Endothelial cell of umbilical vein (primary cell): ENCODE measurements at regions not wholly inside any gene's neighbourhood (a gene's known extent, or its start where the extent isn't known, plus 50 kb on each side); places are given as distances from the start of the nearest gene placed in this dataset.
A peak's percentile ranks its signal among the peaks of the same experiment; 100 is the strongest.

Experiments
- BruUV-seq: library from RNA; stranded (reverse); fragments of 400-500 nt; replicated peaks from 2 replicates; lab custom pipeline; 2021; lab: Mats Ljungman, UMichigan
- CTCF ChIA-PET: fragments of 300-600, 350-600 bp; sonication (Branson Sonifier 250); formaldehyde crosslinking; loops from one replicate; lab custom pipeline; 2021; ENCODE audit warnings: antibody characterized with exemption, inconsistent platforms; lab: Charles Lee
- POLR2A ChIA-PET: fragments of 300-600, 350-600 bp; sonication (Branson Sonifier 250); formaldehyde crosslinking; loops from one replicate; lab custom pipeline; 2021; ENCODE audit warnings: antibody characterized with exemption, inconsistent platforms; lab: Charles Lee
- DNase-seq: peaks from one replicate; pipeline ENCODE4 v3.0.0-alpha.2; 2011; ENCODE audit warnings: low read depth, low spot score
- FAIRE-seq: peaks from 2 replicates; lab custom pipeline; 2011; peaks lifted over from hg19 to GRCh38; lab: Jason Lieb, UNC
- H2AFZ ChIP-seq: 2 replicates; pipeline ENCODE4 v1.6.0; 2012; ENCODE audit warnings: low read depth, low read length, control low read depth, inconsistent platforms
- H3K27ac ChIP-seq: 2 replicates; pipeline ENCODE4 v1.5.1; 2011; ENCODE audit warnings: low read depth, mild to moderate bottlenecking, control low read depth, low read length, moderate library complexity; ENCODE audit not compliant: insufficient read depth
- H3K27me3 ChIP-seq, 2 experiments: 2 replicates each; pipeline versions ENCODE4 v1.6.0 to v1.6.1; 2011; ENCODE audit warnings: low read length in 2 of 2, mixed read lengths in 1 of 2; ENCODE audit not compliant: control insufficient read depth in 2 of 2, insufficient read depth in 2 of 2
- H3K36me3 ChIP-seq, 2 experiments: 2 replicates in 1 of 2; 3 replicates in 1 of 2; pipeline ENCODE4 v1.5.1; 2011; ENCODE audit warnings: low read length in 2 of 2, mild to moderate bottlenecking in 1 of 2, moderate library complexity in 1 of 2; ENCODE audit not compliant: control insufficient read depth in 2 of 2, insufficient read depth in 2 of 2; ENCODE audit errors: extremely low read depth in 1 of 2
- H3K4me1 ChIP-seq: 3 replicates; pipeline ENCODE4 v1.5.1; 2011; ENCODE audit warnings: mild to moderate bottlenecking, low read length; ENCODE audit not compliant: control insufficient read depth, insufficient read depth; ENCODE audit errors: extremely low read depth
- H3K4me2 ChIP-seq: 2 replicates; pipeline ENCODE4 v1.6.1; 2011; ENCODE audit warnings: low read length, control low read depth, mixed read lengths; ENCODE audit not compliant: insufficient read depth
- H3K4me3 ChIP-seq, 3 experiments: fragments of 200-600 bp in 1 of 3; sonication (generic), shearing (Covaris generic) in 1 of 3; replicated peaks in 1 of 3; 2 replicates each; pipeline ENCODE4 v1.5.1; 2011 to 2016; ENCODE audit warnings: control low read depth in 3 of 3, low read length in 3 of 3, mild to moderate bottlenecking in 2 of 3, inconsistent platforms in 1 of 3, low read depth in 1 of 3, moderate library complexity in 1 of 3; ENCODE audit not compliant: insufficient read depth in 1 of 3
- H3K79me2 ChIP-seq: 2 replicates; pipeline ENCODE4 v1.6.0; 2012; ENCODE audit warnings: low read length, inconsistent platforms; ENCODE audit not compliant: control insufficient read depth, insufficient read depth
- H3K9ac ChIP-seq: replicated peaks from 2 replicates; pipeline ENCODE3; 2011; ENCODE audit warnings: low read length, control low read depth; ENCODE audit not compliant: insufficient read depth; ENCODE audit errors: extremely low read depth
- H3K9me1 ChIP-seq: replicated peaks from 3 replicates; pipeline ENCODE4 v1.6.0; 2011; ENCODE audit warnings: mild to moderate bottlenecking, low read length; ENCODE audit not compliant: control insufficient read depth, insufficient read depth; ENCODE audit errors: extremely low read depth
- H3K9me3 ChIP-seq: replicated peaks from 2 replicates; pipeline ENCODE4 v1.5.1; 2012; ENCODE audit warnings: low read length, inconsistent platforms; ENCODE audit not compliant: control insufficient read depth, insufficient read depth
- H4K20me1 ChIP-seq: replicated peaks from 2 replicates; pipeline ENCODE3; 2011; ENCODE audit warnings: mild to moderate bottlenecking, low read length; ENCODE audit not compliant: control insufficient read depth, insufficient read depth; ENCODE audit errors: extremely low read depth
- EZH2 ChIP-seq: IDR thresholded peaks from 2 replicates; pipeline ENCODE4 v1.6.1; 2012; ENCODE audit warnings: borderline replicate concordance, low read depth, mild to moderate bottlenecking, moderate library complexity, low read length, inconsistent platforms; ENCODE audit not compliant: severe bottlenecking
- FOS ChIP-seq: IDR thresholded peaks from 2 replicates; pipeline ENCODE4 v1.6.1; 2011; ENCODE audit warnings: mild to moderate bottlenecking, low read length, moderate library complexity, borderline replicate concordance; ENCODE audit not compliant: insufficient read depth
- GATA2 ChIP-seq: IDR thresholded peaks from 2 replicates; pipeline ENCODE4 v1.7.0; 2011; ENCODE audit warnings: low read depth, mild to moderate bottlenecking, moderate library complexity, mixed read lengths, low read length; ENCODE audit not compliant: insufficient read length, insufficient read depth
- JUN ChIP-seq: IDR thresholded peaks from 2 replicates; pipeline ENCODE4 v1.6.1; 2011; ENCODE audit warnings: borderline replicate concordance, low read depth; ENCODE audit not compliant: insufficient read length, insufficient read depth
- MYC ChIP-seq: IDR thresholded peaks from one replicate; pipeline ENCODE4 v1.6.1; 2011; ENCODE audit warnings: mild to moderate bottlenecking, low read depth, low read length
- POLR2A ChIP-seq: IDR thresholded peaks from 2 replicates; pipeline ENCODE4 v1.6.1; 2012; ENCODE audit warnings: low read depth, mild to moderate bottlenecking, control low read depth, low read length
- POLR2AphosphoS5 ChIP-seq: IDR thresholded peaks from 2 replicates; pipeline ENCODE4 v1.6.1; 2012; ENCODE audit warnings: low read depth, mild to moderate bottlenecking, control low read depth, low read length, moderate library complexity; ENCODE audit not compliant: insufficient read depth
- dilution Hi-C: fragments of 300-500 bp; cut with MboI; formaldehyde crosslinking; loops from one replicate; pipeline ENCODE4 v1.15.0; 2019; ENCODE audit warnings: low sequenced_read_pairs; ENCODE audit not compliant: extremely low pct_ligation_motif_present
- intact Hi-C: fragments of 100-400 bp; cut with micrococcal nuclease; formaldehyde crosslinking; loops from one replicate; pipeline ENCODE4 v1.10.0; 2022
- TF ChIP-seq, protein P1 (sequence below): IDR thresholded peaks from 2 replicates; pipeline ENCODE4 v1.6.1; 2011; ENCODE audit not compliant: insufficient read depth, insufficient read length
- TF ChIP-seq, protein P2 (sequence below), 2 donors: IDR thresholded peaks; 1 replicate in 1 of 2; 2 replicates in 1 of 2; pipeline ENCODE4 v1.5.1; 2011; ENCODE audit warnings: low read length in 2 of 2, mild to moderate bottlenecking in 2 of 2, moderate library complexity in 2 of 2, control low read depth in 1 of 2, inconsistent platforms in 1 of 2, low read depth in 1 of 2; ENCODE audit not compliant: insufficient read depth in 1 of 2; ENCODE audit errors: extremely low read depth in 1 of 2

DNA sequence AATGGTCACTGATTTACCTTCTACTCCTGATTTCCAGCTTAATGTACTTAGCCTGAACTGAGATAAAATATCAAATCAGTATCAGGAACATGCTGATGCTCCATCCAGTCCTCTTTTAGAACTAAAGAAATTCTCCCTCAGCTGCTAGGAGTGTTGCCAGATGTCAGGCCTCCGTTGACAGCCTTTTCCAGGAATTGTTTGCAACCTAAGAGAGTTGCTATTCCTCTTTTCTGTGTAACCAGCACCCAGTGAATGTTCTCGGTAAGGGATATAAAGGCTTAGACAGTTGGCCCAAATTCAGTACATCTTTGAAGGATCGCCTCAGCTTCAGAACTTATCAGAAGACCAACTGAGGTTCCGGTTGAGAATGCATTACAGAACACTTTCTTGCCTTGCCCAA, 559.0 kb downstream of the PCDH17 start:
- Histone ChIP-seq H3K27ac (no peak overlapping the region), H3K4me3 (no peak overlapping the region), H3K27me3 (no peaks in the 10 kb centered on the region), H3K9me3 (no peaks in the 10 kb centered on the region), H3K36me3 (no peaks in the 10 kb centered on the region), H3K4me1 (no peaks in the 10 kb centered on the region), H3K4me2 (no peak overlapping the region), H2AFZ (no peak overlapping the region), H3K9me1 (no peaks in the 10 kb centered on the region), H3K79me2 (no peaks in the 10 kb centered on the region), H3K9ac (no peak overlapping the region), H4K20me1 (no peaks in the 10 kb centered on the region)
- TF ChIP-seq EZH2 (no peak), JUN (no peak), GATA2 (no peak)
- intact Hi-C loops (no loop called here), dilution Hi-C loops (no loop called here)
- FAIRE-seq, result no peak
- peak; percentile 34 for DNase-seq
- ChIA-PET CTCF (interaction anchor here (1.2 kb wide), 1 partner anchor 13 kb away, joined by 3 read pairs; no protein-coding TSS in a partner anchor), POLR2A (no interaction called here)
- BruUV-seq, result no TSS peak

DNA sequence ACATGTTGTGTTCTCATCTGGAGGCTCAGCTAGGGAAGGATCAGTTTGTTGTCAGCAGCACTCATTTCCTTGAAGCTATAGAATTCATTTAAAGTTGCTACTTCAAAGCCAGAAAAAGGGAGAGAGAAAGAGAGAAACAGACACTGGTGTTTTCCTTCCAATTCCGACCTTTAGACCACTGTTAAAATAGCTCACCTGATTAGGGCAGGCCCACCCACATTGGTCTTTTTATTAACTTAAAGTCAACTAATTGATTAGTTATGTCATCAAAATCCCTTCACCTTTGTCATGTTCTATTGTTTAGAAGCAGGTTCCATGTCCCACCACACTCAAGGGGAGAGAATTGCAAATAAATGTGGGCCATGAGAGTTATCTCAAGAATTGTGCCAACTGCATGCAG, 560.2 kb downstream of the PCDH17 start:
- Histone ChIP-seq H3K4me2 (no peak overlapping the region), H3K27me3 (no peaks in the 10 kb centered on the region), H3K79me2 (no peaks in the 10 kb centered on the region), H2AFZ (no peak overlapping the region), H4K20me1 (no peaks in the 10 kb centered on the region), H3K27ac (no peak overlapping the region), H3K36me3 (no peaks in the 10 kb centered on the region), H3K9ac (no peak overlapping the region), H3K4me1 (no peaks in the 10 kb centered on the region), H3K4me3 (no peak overlapping the region), H3K9me1 (no peaks in the 10 kb centered on the region), H3K9me3 (no peaks in the 10 kb centered on the region)
- no TSS peak for BruUV-seq
- dilution Hi-C loops (no loop called here), intact Hi-C loops (no loop called here)
- CTCF ChIA-PET, result no interaction called here
- FAIRE-seq (no peak), DNase-seq (no peak)
- TF ChIP-seq, protein P1, sequence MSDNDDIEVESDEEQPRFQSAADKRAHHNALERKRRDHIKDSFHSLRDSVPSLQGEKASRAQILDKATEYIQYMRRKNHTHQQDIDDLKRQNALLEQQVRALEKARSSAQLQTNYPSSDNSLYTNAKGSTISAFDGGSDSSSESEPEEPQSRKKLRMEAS, result no peak
- TF ChIP-seq POLR2AphosphoS5 (no peak), GATA2 (no peak), FOS (no peak), MYC (no peak), POLR2A (no peak), EZH2 (no peak), JUN (no peak)
- TF ChIP-seq, protein P2, sequence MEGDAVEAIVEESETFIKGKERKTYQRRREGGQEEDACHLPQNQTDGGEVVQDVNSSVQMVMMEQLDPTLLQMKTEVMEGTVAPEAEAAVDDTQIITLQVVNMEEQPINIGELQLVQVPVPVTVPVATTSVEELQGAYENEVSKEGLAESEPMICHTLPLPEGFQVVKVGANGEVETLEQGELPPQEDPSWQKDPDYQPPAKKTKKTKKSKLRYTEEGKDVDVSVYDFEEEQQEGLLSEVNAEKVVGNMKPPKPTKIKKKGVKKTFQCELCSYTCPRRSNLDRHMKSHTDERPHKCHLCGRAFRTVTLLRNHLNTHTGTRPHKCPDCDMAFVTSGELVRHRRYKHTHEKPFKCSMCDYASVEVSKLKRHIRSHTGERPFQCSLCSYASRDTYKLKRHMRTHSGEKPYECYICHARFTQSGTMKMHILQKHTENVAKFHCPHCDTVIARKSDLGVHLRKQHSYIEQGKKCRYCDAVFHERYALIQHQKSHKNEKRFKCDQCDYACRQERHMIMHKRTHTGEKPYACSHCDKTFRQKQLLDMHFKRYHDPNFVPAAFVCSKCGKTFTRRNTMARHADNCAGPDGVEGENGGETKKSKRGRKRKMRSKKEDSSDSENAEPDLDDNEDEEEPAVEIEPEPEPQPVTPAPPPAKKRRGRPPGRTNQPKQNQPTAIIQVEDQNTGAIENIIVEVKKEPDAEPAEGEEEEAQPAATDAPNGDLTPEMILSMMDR (IDR thresholded peaks at IDR 0.05; ENCODE audit: extremely low read depth in 1 of 2, insufficient read depth in 1 of 2, low read depth in 1 of 2, low read length in 2 of 2), result no peak
- POLR2A ChIA-PET, result no interaction called here
